ENCODE measurements at regions not wholly inside any gene's neighbourhood (a gene's known extent, or its start where the extent isn't known, plus 50 kb on each side); places are given as distances from the start of the nearest gene placed in this dataset.

- no peak for TF ChIP-seq CTCF (IDR thresholded peaks at IDR 0.05 in 2 of 3, conservative IDR thresholded peaks at IDR 0.05 in 1 of 3; ENCODE audit: control insufficient read depth in 2 of 3, extremely low read depth in 1 of 3, insufficient read depth in 1 of 3, low read depth in 3 of 3, low read length in 3 of 3)
- TF ChIP-seq, protein P1, sequence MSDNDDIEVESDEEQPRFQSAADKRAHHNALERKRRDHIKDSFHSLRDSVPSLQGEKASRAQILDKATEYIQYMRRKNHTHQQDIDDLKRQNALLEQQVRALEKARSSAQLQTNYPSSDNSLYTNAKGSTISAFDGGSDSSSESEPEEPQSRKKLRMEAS (IDR thresholded peaks at IDR 0.05; ENCODE audit: low read depth, low read length): no peak
- no peak for TF ChIP-seq NRF1 (conservative IDR thresholded peaks at IDR 0.05; ENCODE audit: low read depth, low read length)
- no peak for TF ChIP-seq EZH2 (IDR thresholded peaks at IDR 0.05; ENCODE audit: borderline replicate concordance, control insufficient read depth, low read depth, low read length)
- no peak for TF ChIP-seq POLR2AphosphoS5 (IDR thresholded peaks at IDR 0.05; ENCODE audit: low read length)
- TF ChIP-seq, protein P2, sequence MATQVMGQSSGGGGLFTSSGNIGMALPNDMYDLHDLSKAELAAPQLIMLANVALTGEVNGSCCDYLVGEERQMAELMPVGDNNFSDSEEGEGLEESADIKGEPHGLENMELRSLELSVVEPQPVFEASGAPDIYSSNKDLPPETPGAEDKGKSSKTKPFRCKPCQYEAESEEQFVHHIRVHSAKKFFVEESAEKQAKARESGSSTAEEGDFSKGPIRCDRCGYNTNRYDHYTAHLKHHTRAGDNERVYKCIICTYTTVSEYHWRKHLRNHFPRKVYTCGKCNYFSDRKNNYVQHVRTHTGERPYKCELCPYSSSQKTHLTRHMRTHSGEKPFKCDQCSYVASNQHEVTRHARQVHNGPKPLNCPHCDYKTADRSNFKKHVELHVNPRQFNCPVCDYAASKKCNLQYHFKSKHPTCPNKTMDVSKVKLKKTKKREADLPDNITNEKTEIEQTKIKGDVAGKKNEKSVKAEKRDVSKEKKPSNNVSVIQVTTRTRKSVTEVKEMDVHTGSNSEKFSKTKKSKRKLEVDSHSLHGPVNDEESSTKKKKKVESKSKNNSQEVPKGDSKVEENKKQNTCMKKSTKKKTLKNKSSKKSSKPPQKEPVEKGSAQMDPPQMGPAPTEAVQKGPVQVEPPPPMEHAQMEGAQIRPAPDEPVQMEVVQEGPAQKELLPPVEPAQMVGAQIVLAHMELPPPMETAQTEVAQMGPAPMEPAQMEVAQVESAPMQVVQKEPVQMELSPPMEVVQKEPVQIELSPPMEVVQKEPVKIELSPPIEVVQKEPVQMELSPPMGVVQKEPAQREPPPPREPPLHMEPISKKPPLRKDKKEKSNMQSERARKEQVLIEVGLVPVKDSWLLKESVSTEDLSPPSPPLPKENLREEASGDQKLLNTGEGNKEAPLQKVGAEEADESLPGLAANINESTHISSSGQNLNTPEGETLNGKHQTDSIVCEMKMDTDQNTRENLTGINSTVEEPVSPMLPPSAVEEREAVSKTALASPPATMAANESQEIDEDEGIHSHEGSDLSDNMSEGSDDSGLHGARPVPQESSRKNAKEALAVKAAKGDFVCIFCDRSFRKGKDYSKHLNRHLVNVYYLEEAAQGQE (IDR thresholded peaks at IDR 0.05; ENCODE audit: low read depth, low read length): no peak
- TF ChIP-seq, protein P3, sequence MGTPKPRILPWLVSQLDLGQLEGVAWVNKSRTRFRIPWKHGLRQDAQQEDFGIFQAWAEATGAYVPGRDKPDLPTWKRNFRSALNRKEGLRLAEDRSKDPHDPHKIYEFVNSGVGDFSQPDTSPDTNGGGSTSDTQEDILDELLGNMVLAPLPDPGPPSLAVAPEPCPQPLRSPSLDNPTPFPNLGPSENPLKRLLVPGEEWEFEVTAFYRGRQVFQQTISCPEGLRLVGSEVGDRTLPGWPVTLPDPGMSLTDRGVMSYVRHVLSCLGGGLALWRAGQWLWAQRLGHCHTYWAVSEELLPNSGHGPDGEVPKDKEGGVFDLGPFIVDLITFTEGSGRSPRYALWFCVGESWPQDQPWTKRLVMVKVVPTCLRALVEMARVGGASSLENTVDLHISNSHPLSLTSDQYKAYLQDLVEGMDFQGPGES (IDR thresholded peaks at IDR 0.05): no peak
These were observed 283.9 kb downstream of the NR2F1-AS1 start for GRCh38 chr5:93297116-93297515.

Measured in GM12878 (cell line).